Right lobe of liver (tissue), 4 donors: ENCODE measurements at regions not wholly inside any gene's neighbourhood (a gene's known extent, or its start where the extent isn't known, plus 50 kb on each side); places are given as distances from the start of the nearest gene placed in this dataset.
"Not testable (repeated sequence)": the region's sequence is repeated elsewhere in the genome, so short reads cannot be mapped to it uniquely, and the experiment has no call there.

ENCODE experiments used
- CTCF ChIP-seq, 4 donors: fragments of 200-600 bp in 3 of 4; fragments of 450-650 bp in 1 of 4; IDR thresholded peaks; one replicate each; pipeline versions ENCODE4 v1.5.1 to v1.8.0; 2016 to 2022; ENCODE audit warnings: antibody characterized with exemption in 4 of 4, mild to moderate bottlenecking in 2 of 4
- POLR2A ChIP-seq: fragments of 450-650 bp; IDR thresholded peaks from one replicate; pipeline ENCODE4 v1.6.1; 2017; ENCODE audit warnings: antibody characterized with exemption, mild to moderate bottlenecking
- donor health status: DM: no; HTN: no; CAD: no.
- donor health status: DM: no; HTN: no; CAD: no.
- donor health status: DM: no; HTN: yes; CAD: no.

GRCh38 chr2:95723627-95724210 lies 131.9 kb downstream of the TRIM43 start:
- not testable (repeated sequence) for TF ChIP-seq POLR2A; CTCF (IDR thresholded peaks at IDR 0.05)
